SK-N-SH (cell line): ENCODE measurements at regions not wholly inside any gene's neighbourhood (a gene's known extent, or its start where the extent isn't known, plus 50 kb on each side); places are given as distances from the start of the nearest gene placed in this dataset.

ENCODE experiments used
- CTCF ChIA-PET: fragments of 300-600, 350-600 bp; formaldehyde crosslinking; extraction: SDS; loops from one replicate; lab custom pipeline; 2021; lab: Yijun Ruan, JAX
- POLR2A ChIA-PET: fragments of 350-600 bp; sonication (Branson Sonifier 250); formaldehyde crosslinking; extraction: SDS; loops from one replicate; lab custom pipeline; 2020; ENCODE audit warnings: antibody characterized with exemption, inconsistent platforms; lab: Yijun Ruan, JAX
- DNase-seq: peaks from one replicate; pipeline ENCODE4 v3.0.0; 2012
- H2AFZ ChIP-seq: fragments of 200-600 bp; sonication (generic); 2 replicates; pipeline ENCODE4 v1.8.1; 2016; ENCODE audit warnings: antibody characterized with exemption, mild to moderate bottlenecking, low read depth
- H3F3A ChIP-seq: fragments of 200-600 bp; sonication (generic); replicated peaks from 2 replicates; pipeline ENCODE3; 2016; ENCODE audit warnings: antibody characterized with exemption, mild to moderate bottlenecking; ENCODE audit not compliant: insufficient read depth
- H3K27ac ChIP-seq, 2 experiments: fragments of 200-500 bp in 1 of 2; fragments of 200-600 bp in 1 of 2; sonication (Bioruptor generic) in 1 of 2; sonication (generic), shearing (Covaris generic) in 1 of 2; 2 replicates each; pipeline versions ENCODE4 v1.5.1 to v1.6.1; 2014 to 2016; ENCODE audit warnings: low read depth in 2 of 2, inconsistent platforms in 1 of 2, low read length in 1 of 2, mild to moderate bottlenecking in 1 of 2, mixed read lengths in 1 of 2
- H3K27me3 ChIP-seq: fragments of 200-600 bp; sonication (generic), shearing (Covaris generic); 2 replicates; pipeline ENCODE4 v1.6.1; 2016; ENCODE audit warnings: mixed run types; ENCODE audit not compliant: insufficient read depth
- H3K36me3 ChIP-seq, 2 experiments: fragments of 200-500 bp in 1 of 2; fragments of 200-600 bp in 1 of 2; sonication (Bioruptor generic) in 1 of 2; sonication (generic) in 1 of 2; replicated peaks in 1 of 2; 2 replicates each; pipeline versions ENCODE3 to v1.5.1; 2014 to 2016; ENCODE audit warnings: low read length in 1 of 2, mild to moderate bottlenecking in 1 of 2; ENCODE audit not compliant: insufficient read depth in 2 of 2, control insufficient read depth in 1 of 2
- H3K4me1 ChIP-seq, 2 experiments: fragments of 200-500 bp in 1 of 2; fragments of 200-600 bp in 1 of 2; sonication (Bioruptor generic) in 1 of 2; sonication (generic), shearing (Covaris generic) in 1 of 2; 2 replicates each; pipeline versions ENCODE4 v1.5.1 to v1.6.1; 2014 to 2016; ENCODE audit warnings: low read depth in 1 of 2, low read length in 1 of 2, mixed run types in 1 of 2; ENCODE audit not compliant: insufficient read depth in 2 of 2, control insufficient read depth in 1 of 2
- H3K4me2 ChIP-seq: fragments of 200-600 bp; sonication (generic), shearing (Covaris generic); 2 replicates; pipeline ENCODE4 v1.6.1; 2017; ENCODE audit warnings: mixed run types
- H3K4me3 ChIP-seq, 2 experiments: fragments of 200-500 bp in 1 of 2; fragments of 200-600 bp in 1 of 2; sonication (Bioruptor generic) in 1 of 2; sonication (generic), shearing (Covaris generic) in 1 of 2; 2 replicates each; pipeline versions ENCODE4 v1.5.1 to v1.8.1; 2014 to 2016; ENCODE audit warnings: low read depth in 2 of 2, inconsistent platforms in 1 of 2, low read length in 1 of 2, mild to moderate bottlenecking in 1 of 2, mixed read lengths in 1 of 2, moderate library complexity in 1 of 2
- H3K79me2 ChIP-seq: fragments of 200-600 bp; sonication (generic); 2 replicates; pipeline ENCODE4 v1.8.1; 2017; ENCODE audit warnings: mild to moderate bottlenecking; ENCODE audit not compliant: insufficient read depth
- H3K9ac ChIP-seq: fragments of 200-600 bp; sonication (generic); 2 replicates; pipeline ENCODE4 v1.6.1; 2017; ENCODE audit warnings: mixed run types
- H3K9me2 ChIP-seq: fragments of 200-600 bp; sonication (generic); 2 replicates; pipeline ENCODE4 v1.6.1; 2017; ENCODE audit warnings: mixed run types
- H3K9me3 ChIP-seq: fragments of 200-600 bp; sonication (generic); 2 replicates; pipeline ENCODE4 v1.6.1; 2017; ENCODE audit warnings: mixed run types, mild to moderate bottlenecking, moderate library complexity
- H4K20me1 ChIP-seq: fragments of 200-600 bp; sonication (generic); 2 replicates; pipeline ENCODE4 v1.6.1; 2017; ENCODE audit warnings: mild to moderate bottlenecking, mixed run types; ENCODE audit not compliant: insufficient read depth
- EZH2phosphoT487 ChIP-seq: fragments of 200-600 bp; sonication (generic); IDR thresholded peaks from 2 replicates; pipeline ENCODE4 v1.6.1; 2017; ENCODE audit warnings: low read depth, mixed run types, mild to moderate bottlenecking, antibody characterized with exemption, moderate library complexity, borderline replicate concordance
- JUND ChIP-seq: IDR thresholded peaks from 2 replicates; pipeline ENCODE4 v1.4.0; 2012
- MXI1 ChIP-seq: IDR thresholded peaks from 2 replicates; pipeline ENCODE4 v1.6.1; 2012; ENCODE audit warnings: mild to moderate bottlenecking, low read depth, low read length, improper control_type of control experiment
- NFIC ChIP-seq: IDR thresholded peaks from 2 replicates; pipeline ENCODE4 v1.4.0; 2012; ENCODE audit warnings: borderline replicate concordance
- NRF1 ChIP-seq: IDR thresholded peaks from 2 replicates; pipeline ENCODE4 v1.6.1; 2012; ENCODE audit warnings: low read depth, mild to moderate bottlenecking, low read length
- RCOR1 ChIP-seq: fragments of 150-350 bp; IDR thresholded peaks from 2 replicates; pipeline ENCODE4 v1.6.1; 2017; ENCODE audit warnings: antibody characterized with exemption, low read length
- RXRA ChIP-seq: IDR thresholded peaks from 2 replicates; pipeline ENCODE4 v1.4.0; 2012; ENCODE audit warnings: low read depth, mild to moderate bottlenecking, borderline replicate concordance
- SMC3 ChIP-seq: IDR thresholded peaks from 2 replicates; pipeline ENCODE4 v1.6.1; 2012; ENCODE audit warnings: low read depth, low read length, improper control_type of control experiment
- WGBS: methylation state at CpG from one replicate; pipeline ENCODE4 v1.1.6; 2017; ENCODE audit warnings: low lambda C conversion rate; 5-methylcytosine and 5-hydroxymethylcytosine counted together
- TF ChIP-seq, protein P1 (sequence below): fragments of 150-350 bp; IDR thresholded peaks from 2 replicates; pipeline ENCODE4 v1.6.1; 2016; ENCODE audit warnings: mild to moderate bottlenecking, low read depth, low read length

- 45% methylated on average over 3 of the region's 3 CpGs for whole genome bisulfite sequencing
- no peaks in the 10 kb centered on the region; the same call in 1 of the 2 replicates for H3K27me3 ChIP-seq
- ChIA-PET POLR2A (no interaction called here), CTCF (interaction anchor here (1.1 kb wide), 1 partner anchor 129 kb away, joined by 4 read pairs; no protein-coding TSS in a partner anchor)
- TF ChIP-seq NRF1: no peak
- TF ChIP-seq JUND: no peak
- TF ChIP-seq NFIC: no peak
- H2AFZ ChIP-seq: no peak overlapping the region
- H3F3A ChIP-seq: no peaks in the 10 kb centered on the region
- no peak overlapping the region for H3K9ac ChIP-seq
- H3K4me2 ChIP-seq: no peak overlapping the region
- H3K4me1 ChIP-seq: peaks cover 0 to 22% of the 10 kb centered on the region in 2 experiments; a peak in 1 of 4 replicates
- no peak overlapping the region for H3K4me3 ChIP-seq
- peaks cover 13% of the 10 kb centered on the region; the same call in 1 of the 2 replicates for H3K9me3 ChIP-seq
- no peaks in the 10 kb centered on the region for H3K79me2 ChIP-seq
- no peak overlapping the region for H3K27ac ChIP-seq
- H4K20me1 ChIP-seq: no peaks in the 10 kb centered on the region
- DNase-seq: no peak
- H3K36me3 ChIP-seq: no peaks in the 10 kb centered on the region
- H3K9me2 ChIP-seq: no peaks in the 10 kb centered on the region
These were observed 81.8 kb upstream of the PRR23E start for GRCh38 chr3:127110982-127111693.

GRCh38 chr3:127112796-127113570, 79.9 kb upstream of the PRR23E start:
- ChIA-PET POLR2A (no interaction called here), CTCF (interaction anchor here (1.2 to 1.8 kb wide), 5 partner anchors 9 to 434 kb away, joined by 3 to 5 read pairs (median 4); no protein-coding TSS in a partner anchor)
- DNase-seq: no peak
- H3K36me3 ChIP-seq: no peaks in the 10 kb centered on the region
- no peaks in the 10 kb centered on the region for H3K27me3 ChIP-seq
- H3K9me3 ChIP-seq: peaks cover 13% of the 10 kb centered on the region; the same call in 1 of the 2 replicates
- no peaks in the 10 kb centered on the region for H3F3A ChIP-seq
- H4K20me1 ChIP-seq: no peaks in the 10 kb centered on the region
- TF ChIP-seq MXI1 (no peak), RCOR1 (no peak), SMC3 (no peak), RXRA (no peak), EZH2phosphoT487 (no peak)
- TF ChIP-seq, protein P1, sequence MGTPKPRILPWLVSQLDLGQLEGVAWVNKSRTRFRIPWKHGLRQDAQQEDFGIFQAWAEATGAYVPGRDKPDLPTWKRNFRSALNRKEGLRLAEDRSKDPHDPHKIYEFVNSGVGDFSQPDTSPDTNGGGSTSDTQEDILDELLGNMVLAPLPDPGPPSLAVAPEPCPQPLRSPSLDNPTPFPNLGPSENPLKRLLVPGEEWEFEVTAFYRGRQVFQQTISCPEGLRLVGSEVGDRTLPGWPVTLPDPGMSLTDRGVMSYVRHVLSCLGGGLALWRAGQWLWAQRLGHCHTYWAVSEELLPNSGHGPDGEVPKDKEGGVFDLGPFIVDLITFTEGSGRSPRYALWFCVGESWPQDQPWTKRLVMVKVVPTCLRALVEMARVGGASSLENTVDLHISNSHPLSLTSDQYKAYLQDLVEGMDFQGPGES: no peak
- H3K4me2 ChIP-seq: no peak overlapping the region
- 14% methylated on average over 5 of the region's 5 CpGs for WGBS
- no peak overlapping the region for H2AFZ ChIP-seq
- peaks cover 0 to 22% of the 10 kb centered on the region in 2 experiments; a peak in 1 of 4 replicates for H3K4me1 ChIP-seq
- H3K79me2 ChIP-seq: no peaks in the 10 kb centered on the region
- no peak overlapping the region for H3K4me3 ChIP-seq
- H3K9ac ChIP-seq: no peak overlapping the region
- no peaks in the 10 kb centered on the region for H3K9me2 ChIP-seq
- peak overlapping the region in 1 of 2 experiments; percentile 88; a peak in 2 of 4 replicates for H3K27ac ChIP-seq
